ENCODE measurements at regions not wholly inside any gene's neighbourhood (a gene's known extent, or its start where the extent isn't known, plus 50 kb on each side); places are given as distances from the start of the nearest gene placed in this dataset.
A peak's percentile ranks its signal among the peaks of the same experiment; 100 is the strongest.

- TF ChIP-seq CTCF (IDR thresholded peaks at IDR 0.05) (no peak), EP300 (IDR thresholded peaks at IDR 0.05) (peak in 1 of 2 donors; percentile 53)
- Histone ChIP-seq H3K27ac (peak overlapping the region in 1 of 4 donors; percentile 38), H3K36me3 (no peaks in the 10 kb centered on the region), H3K27me3 (no peaks in the 10 kb centered on the region), H3K9me3 (no peaks in the 10 kb centered on the region), H3K4me3 (no peak overlapping the region), H3K4me1 (peaks cover 0 to under 1% (median 0%) of the 10 kb centered on the region in 4 donors)
- WGBS, 2 donors, result 45 to 56% methylated on average over 1 of the region's 1 CpG
- DNase-seq (ENCODE audit: low spot score in 2 of 2), result no peak
These were observed 330.1 kb downstream of the HDGFL1 start for GRCh38 chr6:22899426-22899825.

GRCh38 chr6:22903826-22904225, 334.5 kb downstream of the HDGFL1 start:
- no peak overlapping the region for H3K27ac ChIP-seq
- no peak overlapping the region for H3K4me3 ChIP-seq
- no peaks in the 10 kb centered on the region for H3K9me3 ChIP-seq
- no peak for TF ChIP-seq POLR2A (IDR thresholded peaks at IDR 0.05)
- H3K27me3 ChIP-seq, result no peaks in the 10 kb centered on the region
- peaks cover 0 to 13% (median 4%) of the 10 kb centered on the region in 4 donors for H3K4me1 ChIP-seq
- no peaks in the 10 kb centered on the region for H3K36me3 ChIP-seq
- DNase-seq (ENCODE audit: low spot score in 2 of 2), result no peak
- 87 to 93% methylated on average over 3 of the region's 3 CpGs for WGBS, 2 donors

DNA sequence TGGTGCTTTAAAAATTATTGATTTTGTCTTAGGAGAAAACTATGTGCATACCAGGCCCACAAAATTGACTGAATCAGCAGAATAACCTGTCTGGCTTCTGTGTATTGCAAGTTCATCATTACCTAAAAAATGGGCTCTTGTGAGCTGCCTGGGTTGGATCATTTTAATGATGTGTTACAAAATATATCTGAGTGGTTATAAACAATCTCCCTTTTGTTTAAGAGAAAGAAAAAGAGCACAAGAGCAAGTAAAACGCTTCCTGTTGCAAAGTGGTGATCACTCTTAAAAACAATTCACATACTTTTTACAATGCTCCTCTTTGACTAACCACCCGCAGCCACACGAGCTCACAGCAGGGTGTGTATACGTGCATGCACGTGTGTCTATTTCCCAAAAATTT, 335.1 kb downstream of the HDGFL1 start:
- DNase-seq (ENCODE audit: low spot score in 2 of 2), result no peak
- Histone ChIP-seq H3K27ac (no peak overlapping the region), H3K4me1 (peaks cover 0 to 13% (median 4%) of the 10 kb centered on the region in 4 donors), H3K9me3 (no peaks in the 10 kb centered on the region), H3K27me3 (no peaks in the 10 kb centered on the region), H3K36me3 (no peaks in the 10 kb centered on the region), H3K4me3 (no peak overlapping the region)
- WGBS, 2 donors, result 33 to 38% methylated on average over 5 of the region's 5 CpGs
- no peak for TF ChIP-seq EP300 (IDR thresholded peaks at IDR 0.05)
- TF ChIP-seq POLR2A (IDR thresholded peaks at IDR 0.05), result no peak

DNA sequence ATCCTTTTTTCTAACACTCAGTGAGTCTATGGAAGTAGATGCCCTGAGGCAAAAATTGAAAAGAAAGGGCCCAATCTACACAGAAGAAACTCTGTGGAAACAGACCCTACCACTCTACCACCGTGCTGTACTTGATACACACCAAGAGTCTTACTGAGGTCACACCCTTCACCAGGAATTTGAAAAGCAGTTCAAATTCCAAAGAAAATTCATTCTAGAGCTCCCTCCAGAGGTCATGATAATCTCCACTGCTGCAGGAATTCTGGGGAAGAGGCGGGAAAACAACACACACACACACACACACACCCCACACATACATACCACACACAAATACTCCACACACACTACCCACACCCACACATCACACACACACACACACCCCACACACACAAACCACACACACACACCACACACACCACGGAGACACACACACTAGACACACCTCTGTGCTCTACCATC, 336.8 kb downstream of the HDGFL1 start:
- H3K27me3 ChIP-seq, result no peaks in the 10 kb centered on the region
- DNase-seq (ENCODE audit: low spot score in 2 of 2), result no peak
- no peak overlapping the region for H3K4me3 ChIP-seq
- peaks cover 0 to 13% (median 4%) of the 10 kb centered on the region in 4 donors for H3K4me1 ChIP-seq
- no peaks in the 10 kb centered on the region for H3K36me3 ChIP-seq
- TF ChIP-seq CTCF (IDR thresholded peaks at IDR 0.05) (peak; percentile 3 to 39 (median 29)), POLR2A (IDR thresholded peaks at IDR 0.05) (no peak)
- H3K27ac ChIP-seq, result no peak overlapping the region
- no peaks in the 10 kb centered on the region for H3K9me3 ChIP-seq
- WGBS, 2 donors, result 46 to 48% methylated on average over 3 of the region's 3 CpGs

DNA sequence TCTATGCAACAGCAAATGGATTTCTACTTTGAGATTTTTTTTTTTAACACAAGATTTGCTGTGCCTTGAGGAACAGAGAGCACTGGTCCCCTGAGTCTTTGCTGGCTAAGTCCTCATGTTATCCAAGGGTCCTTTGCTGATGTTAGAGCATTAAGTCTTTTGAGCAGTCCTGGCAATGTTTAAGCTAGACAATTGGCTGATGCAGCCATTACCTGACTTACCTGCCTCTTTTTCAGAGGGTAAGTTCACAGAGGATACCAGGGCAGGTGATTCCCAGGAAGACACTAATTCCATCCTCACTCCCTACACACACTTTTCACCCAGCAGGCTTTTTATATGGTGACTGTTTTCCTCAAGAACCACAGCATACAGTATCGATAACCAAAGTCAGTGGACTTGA, 337.7 kb downstream of the HDGFL1 start:
- peaks cover 0 to 13% (median 4%) of the 10 kb centered on the region in 4 donors for H3K4me1 ChIP-seq
- no peak overlapping the region for H3K4me3 ChIP-seq
- H3K9me3 ChIP-seq, result no peaks in the 10 kb centered on the region
- no peak overlapping the region for H3K27ac ChIP-seq
- no peaks in the 10 kb centered on the region for H3K36me3 ChIP-seq
- DNase-seq (ENCODE audit: low spot score in 2 of 2), result no peak
- no peak for TF ChIP-seq CTCF (IDR thresholded peaks at IDR 0.05)
- TF ChIP-seq POLR2A (IDR thresholded peaks at IDR 0.05), result no peak
- TF ChIP-seq EP300 (IDR thresholded peaks at IDR 0.05), result no peak
- 100% methylated on average over 1 of the region's 1 CpG for WGBS, 2 donors
- H3K27me3 ChIP-seq, result no peaks in the 10 kb centered on the region

GRCh38 chr6:22910370-22910769, 341.0 kb downstream of the HDGFL1 start:
- no peaks in the 10 kb centered on the region for H3K36me3 ChIP-seq
- WGBS, 2 donors, result 91 to 99% methylated on average over 4 of the region's 4 CpGs
- TF ChIP-seq POLR2A (IDR thresholded peaks at IDR 0.05) (no peak), CTCF (IDR thresholded peaks at IDR 0.05) (no peak), EP300 (IDR thresholded peaks at IDR 0.05) (no peak)
- H3K27ac ChIP-seq, result no peak overlapping the region
- no peak for DNase-seq (ENCODE audit: low spot score in 2 of 2)
- no peaks in the 10 kb centered on the region for H3K9me3 ChIP-seq
- H3K4me3 ChIP-seq, result no peak overlapping the region
- H3K4me1 ChIP-seq, result peaks cover 0 to 8% (median 3%) of the 10 kb centered on the region in 4 donors
- no peaks in the 10 kb centered on the region for H3K27me3 ChIP-seq

All from tibial nerve (tissue), 4 donors.